ENCODE measurements at regions not wholly inside any gene's neighbourhood (a gene's known extent, or its start where the extent isn't known, plus 50 kb on each side); places are given as distances from the start of the nearest gene placed in this dataset.

DNA sequence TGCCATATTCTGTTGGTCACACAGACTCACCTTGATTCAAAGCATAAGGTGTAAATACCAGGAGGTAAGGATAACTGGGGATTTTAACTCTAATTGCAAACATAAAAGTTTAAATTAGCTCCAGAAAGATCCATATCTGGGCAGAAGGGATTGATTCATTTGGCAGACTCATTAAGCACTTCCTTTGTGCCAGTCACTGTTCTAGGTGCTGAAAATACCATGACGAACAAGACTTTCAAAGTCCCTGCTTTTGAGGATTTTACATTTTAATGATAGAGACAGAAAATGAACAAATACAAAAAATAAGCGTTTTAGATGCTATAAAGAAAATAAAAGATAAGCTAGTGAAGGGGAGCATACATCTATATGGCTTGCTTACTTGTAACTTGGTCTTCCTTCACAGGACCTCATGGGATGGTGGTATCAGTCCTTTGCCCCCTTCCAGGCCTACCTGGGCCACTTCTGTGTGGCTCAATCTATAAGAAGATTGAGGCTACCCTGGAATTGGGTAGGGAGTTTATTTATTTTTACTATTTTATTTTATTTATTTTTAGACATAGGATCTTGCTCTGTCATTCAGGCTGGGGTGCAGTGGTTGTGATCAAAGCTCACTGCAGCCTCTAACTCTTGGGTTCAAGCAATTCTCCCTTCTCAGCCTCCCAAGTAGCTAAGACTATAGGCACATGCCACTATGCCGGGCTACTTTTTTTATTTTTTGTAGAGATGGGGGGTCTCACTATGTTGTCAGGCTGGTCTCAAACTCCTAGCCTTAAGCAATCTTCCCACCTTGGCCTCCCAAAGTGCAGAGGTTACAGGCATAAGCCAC is 212.8 kb downstream of the MYCN start:
- DNase-seq (ENCODE audit: extremely low spot score) = no peak
- no peak for TF ChIP-seq ARNT (IDR thresholded peaks at IDR 0.05)
- no peak for TF ChIP-seq CTBP1 (IDR thresholded peaks at IDR 0.05; ENCODE audit: borderline replicate concordance)
- TF ChIP-seq HDGF (IDR thresholded peaks at IDR 0.05; ENCODE audit: borderline replicate concordance) = no peak
- no peak for TF ChIP-seq LEF1 (IDR thresholded peaks at IDR 0.05; ENCODE audit: borderline replicate concordance)
- no peak for TF ChIP-seq ZNF384 (IDR thresholded peaks at IDR 0.05)
- TF ChIP-seq FOXK2 (IDR thresholded peaks at IDR 0.05) = no peak
- TF ChIP-seq SUZ12 (IDR thresholded peaks at IDR 0.05) = no peak
- no peak for TF ChIP-seq BHLHE40 (IDR thresholded peaks at IDR 0.05; ENCODE audit: borderline replicate concordance)
- CTCF ChIA-PET = no interaction called here
- POLR2A ChIA-PET = no interaction called here

DNA sequence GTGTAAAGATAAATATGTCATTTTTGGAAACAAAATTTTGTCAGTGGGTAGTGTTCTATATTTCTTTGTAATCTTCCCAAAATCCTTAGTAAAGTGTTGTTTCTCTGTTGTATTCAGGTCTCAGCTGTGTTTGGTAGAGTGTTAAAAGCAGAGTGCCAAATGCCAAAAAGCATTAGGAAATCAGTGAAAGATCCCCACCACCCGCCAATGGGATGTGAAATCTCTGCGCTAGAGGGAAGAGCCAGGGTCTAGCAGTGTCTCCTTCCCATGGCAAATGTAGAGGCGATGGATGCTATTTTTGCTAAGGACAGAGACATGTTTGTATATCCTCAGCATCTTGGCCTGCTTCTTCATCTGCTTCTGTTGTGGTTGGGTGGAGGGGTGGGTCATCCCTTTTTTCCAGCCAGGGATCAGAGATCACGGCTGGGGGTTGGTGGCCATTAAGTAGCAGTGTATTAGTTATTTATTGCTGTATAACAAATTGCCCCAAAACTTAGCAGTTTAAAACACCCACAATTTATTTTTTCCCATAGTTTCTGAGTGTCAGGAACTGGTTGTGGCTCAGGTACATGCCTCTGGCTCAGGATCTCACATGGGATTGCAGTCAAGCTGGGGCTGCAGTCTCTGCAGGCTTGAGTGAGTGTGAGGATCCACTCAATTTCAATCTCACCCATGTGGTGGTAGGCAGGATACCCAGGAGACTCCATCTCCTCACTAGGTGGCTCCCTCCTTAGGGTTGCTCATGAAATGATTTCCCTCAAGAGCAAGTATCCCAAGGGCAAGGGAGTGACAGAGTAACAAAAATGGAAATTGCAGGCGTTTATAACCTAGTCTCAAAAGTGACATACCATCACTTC is 211.9 kb downstream of the MYCN start:
- no peak for TF ChIP-seq LEF1 (IDR thresholded peaks at IDR 0.05; ENCODE audit: borderline replicate concordance)
- TF ChIP-seq ELF4 (IDR thresholded peaks at IDR 0.05) = no peak
- TF ChIP-seq FOXA1 (IDR thresholded peaks at IDR 0.05) = no peak
- no peak for DNase-seq (ENCODE audit: extremely low spot score)
- CTCF ChIA-PET = no interaction called here
- POLR2A ChIA-PET = no interaction called here

DNA sequence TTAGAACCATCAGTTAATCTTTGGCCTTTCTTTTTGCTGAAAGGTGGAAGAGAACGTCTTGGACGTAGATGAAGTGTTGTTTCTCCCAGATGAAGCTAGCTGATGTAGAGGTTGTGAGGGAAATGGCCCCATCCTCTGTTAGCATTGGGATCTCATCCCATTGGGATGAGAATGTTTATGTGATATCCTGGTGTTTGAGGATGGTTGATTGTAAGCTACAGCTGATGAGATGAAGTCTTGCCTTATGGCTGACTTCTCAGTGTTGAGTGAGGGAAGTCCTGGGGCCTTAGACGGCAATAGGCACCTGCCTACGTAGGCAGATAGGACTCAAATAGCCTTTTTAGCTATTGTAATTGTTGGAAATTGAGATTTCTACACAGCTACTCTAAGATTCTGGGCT is 211.3 kb downstream of the MYCN start:
- TF ChIP-seq HDGF (IDR thresholded peaks at IDR 0.05; ENCODE audit: borderline replicate concordance) = no peak
- TF ChIP-seq FOXM1 (IDR thresholded peaks at IDR 0.05; ENCODE audit: borderline replicate concordance) = no peak
- no peak for TF ChIP-seq BHLHE40 (IDR thresholded peaks at IDR 0.05; ENCODE audit: borderline replicate concordance)
- TF ChIP-seq CTBP1 (IDR thresholded peaks at IDR 0.05; ENCODE audit: borderline replicate concordance) = no peak
- TF ChIP-seq TARDBP (IDR thresholded peaks at IDR 0.05) = no peak
- no peak for TF ChIP-seq FOXK2 (IDR thresholded peaks at IDR 0.05)
- no peak for TF ChIP-seq L3MBTL2 (conservative IDR thresholded peaks at IDR 0.05)
- TF ChIP-seq ZNF384 (IDR thresholded peaks at IDR 0.05) = no peak
- TF ChIP-seq SP1 (IDR thresholded peaks at IDR 0.05) = no peak
- TF ChIP-seq ELF4 (IDR thresholded peaks at IDR 0.05) = no peak
- TF ChIP-seq FOXA1 (IDR thresholded peaks at IDR 0.05) = no peak
- no peak for TF ChIP-seq LEF1 (IDR thresholded peaks at IDR 0.05; ENCODE audit: borderline replicate concordance)
- TF ChIP-seq, protein P1, sequence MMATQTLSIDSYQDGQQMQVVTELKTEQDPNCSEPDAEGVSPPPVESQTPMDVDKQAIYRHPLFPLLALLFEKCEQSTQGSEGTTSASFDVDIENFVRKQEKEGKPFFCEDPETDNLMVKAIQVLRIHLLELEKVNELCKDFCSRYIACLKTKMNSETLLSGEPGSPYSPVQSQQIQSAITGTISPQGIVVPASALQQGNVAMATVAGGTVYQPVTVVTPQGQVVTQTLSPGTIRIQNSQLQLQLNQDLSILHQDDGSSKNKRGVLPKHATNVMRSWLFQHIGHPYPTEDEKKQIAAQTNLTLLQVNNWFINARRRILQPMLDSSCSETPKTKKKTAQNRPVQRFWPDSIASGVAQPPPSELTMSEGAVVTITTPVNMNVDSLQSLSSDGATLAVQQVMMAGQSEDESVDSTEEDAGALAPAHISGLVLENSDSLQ (IDR thresholded peaks at IDR 0.05) = no peak
- TF ChIP-seq ARNT (IDR thresholded peaks at IDR 0.05) = no peak
- no peak for TF ChIP-seq SUZ12 (IDR thresholded peaks at IDR 0.05)
- no peak for DNase-seq (ENCODE audit: extremely low spot score)
- ChIA-PET CTCF (no interaction called here), POLR2A (no interaction called here)

DNA sequence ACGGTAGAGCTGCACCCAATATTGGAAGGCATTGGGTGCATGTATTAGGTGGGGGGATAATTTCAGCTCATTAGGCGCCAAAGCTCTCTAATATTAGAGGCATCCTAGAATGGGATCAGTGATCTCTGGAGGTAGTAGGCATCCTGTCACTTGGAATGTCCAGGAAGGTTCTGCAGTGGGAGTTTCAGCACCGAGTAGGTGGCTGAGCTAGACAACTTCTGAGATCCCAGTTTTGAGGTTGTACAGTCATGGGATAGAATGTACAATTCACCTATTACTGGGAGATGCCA is 210.9 kb downstream of the MYCN start:
- CTCF ChIA-PET = no interaction called here
- no peak for DNase-seq (ENCODE audit: extremely low spot score)
- no peak for TF ChIP-seq L3MBTL2 (conservative IDR thresholded peaks at IDR 0.05)
- TF ChIP-seq LEF1 (IDR thresholded peaks at IDR 0.05; ENCODE audit: borderline replicate concordance) = no peak
- TF ChIP-seq ELF4 (IDR thresholded peaks at IDR 0.05) = no peak
- TF ChIP-seq, protein P1 (IDR thresholded peaks at IDR 0.05) = no peak
- no peak for TF ChIP-seq CTBP1 (IDR thresholded peaks at IDR 0.05; ENCODE audit: borderline replicate concordance)
- TF ChIP-seq SUZ12 (IDR thresholded peaks at IDR 0.05) = no peak
- POLR2A ChIA-PET = no interaction called here

DNA sequence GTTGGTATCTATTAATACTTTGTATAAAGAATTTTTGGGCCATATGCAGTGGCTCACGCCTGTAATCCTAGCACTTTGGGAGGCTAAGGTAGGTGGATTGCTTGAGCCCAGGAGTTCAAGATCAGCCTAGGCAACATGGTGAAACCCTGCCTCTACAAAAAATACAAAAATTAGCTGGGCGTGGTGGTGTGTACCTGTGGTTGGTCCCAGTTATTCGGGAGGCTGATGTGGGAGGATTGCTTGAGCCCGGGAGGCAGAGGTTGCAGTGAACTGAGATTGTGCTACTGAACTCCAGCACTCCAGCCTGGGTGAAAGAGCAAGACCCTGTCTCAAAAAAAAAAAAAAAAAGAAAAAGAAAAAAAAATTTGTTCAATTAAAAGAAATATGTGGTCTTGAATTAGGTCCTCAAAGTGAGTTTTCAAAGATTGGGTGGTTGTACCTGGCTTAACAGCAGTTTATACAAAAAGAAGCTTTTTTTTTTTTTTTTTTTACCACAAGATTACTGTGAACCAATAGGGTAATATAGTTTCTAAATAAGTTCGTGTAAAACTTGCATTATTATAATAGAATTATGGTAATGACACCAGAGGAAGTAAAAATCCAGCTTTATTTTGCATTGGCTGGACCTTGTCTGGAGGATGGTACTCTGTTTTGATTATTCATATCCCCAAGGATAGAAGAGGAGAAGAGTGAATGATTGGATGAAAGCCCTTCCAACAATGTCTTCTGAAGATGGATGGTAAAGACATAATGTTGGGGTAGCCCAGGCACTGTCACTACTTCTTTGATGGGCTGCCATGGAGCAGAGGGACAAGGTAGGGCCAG is 210.3 kb downstream of the MYCN start:
- DNase-seq (ENCODE audit: extremely low spot score) = no peak
- CTCF ChIA-PET = no interaction called here
- no peak for TF ChIP-seq NFRKB (IDR thresholded peaks at IDR 0.05)
- TF ChIP-seq CTBP1 (IDR thresholded peaks at IDR 0.05; ENCODE audit: borderline replicate concordance) = no peak
- TF ChIP-seq ARNT (IDR thresholded peaks at IDR 0.05) = no peak
- no peak for TF ChIP-seq BHLHE40 (IDR thresholded peaks at IDR 0.05; ENCODE audit: borderline replicate concordance)
- no peak for TF ChIP-seq SUZ12 (IDR thresholded peaks at IDR 0.05)
- TF ChIP-seq HDGF (IDR thresholded peaks at IDR 0.05; ENCODE audit: borderline replicate concordance) = no peak
- no peak for TF ChIP-seq ZNF384 (IDR thresholded peaks at IDR 0.05)
- no peak for TF ChIP-seq ELF4 (IDR thresholded peaks at IDR 0.05)
- TF ChIP-seq FOXA1 (IDR thresholded peaks at IDR 0.05) = no peak
- TF ChIP-seq TARDBP (IDR thresholded peaks at IDR 0.05) = no peak
- no peak for TF ChIP-seq FOXK2 (IDR thresholded peaks at IDR 0.05)
- no peak for TF ChIP-seq LEF1 (IDR thresholded peaks at IDR 0.05; ENCODE audit: borderline replicate concordance)
- TF ChIP-seq, protein P1 (IDR thresholded peaks at IDR 0.05) = no peak
- no peak for TF ChIP-seq L3MBTL2 (conservative IDR thresholded peaks at IDR 0.05)
- no peak for TF ChIP-seq FOXM1 (IDR thresholded peaks at IDR 0.05; ENCODE audit: borderline replicate concordance)
- TF ChIP-seq SP1 (IDR thresholded peaks at IDR 0.05) = no peak
- POLR2A ChIA-PET = no interaction called here
